ENCODE measurements at regions not wholly inside any gene's neighbourhood (a gene's known extent, or its start where the extent isn't known, plus 50 kb on each side); places are given as distances from the start of the nearest gene placed in this dataset.

- DNase-seq (ENCODE audit: low read depth, low spot score), result no peak
Measured at GRCh38 chr4:123840197-123840596, 443.6 kb downstream of the SPRY1 start.

GRCh38 chr4:123841447-123842121 is 445.0 kb downstream of the SPRY1 start:
- no peak for DNase-seq (ENCODE audit: low read depth, low spot score)

- no peak for DNase-seq (ENCODE audit: low read depth, low spot score)
Measured at GRCh38 chr4:123843137-123843536, 446.5 kb downstream of the SPRY1 start.

- no peak for DNase-seq (ENCODE audit: low read depth, low spot score)
Measured at GRCh38 chr4:123844374-123844773, 447.8 kb downstream of the SPRY1 start.

- DNase-seq (ENCODE audit: low read depth, low spot score), result no peak
Measured at GRCh38 chr4:123846092-123846491, 449.5 kb downstream of the SPRY1 start.

- no peak for DNase-seq (ENCODE audit: low read depth, low spot score)
Measured at GRCh38 chr4:123846561-123846960, 450.0 kb downstream of the SPRY1 start.

GRCh38 chr4:123848606-123849005 is 452.0 kb downstream of the SPRY1 start:
- no peak for DNase-seq (ENCODE audit: low read depth, low spot score)

- no peak for DNase-seq (ENCODE audit: low read depth, low spot score)
Measured at GRCh38 chr4:123849495-123849894, 452.9 kb downstream of the SPRY1 start.

- DNase-seq (ENCODE audit: low read depth, low spot score), result no peak
Measured at GRCh38 chr4:123851521-123851920, 454.9 kb downstream of the SPRY1 start.

GRCh38 chr4:123853651-123854050 is 457.1 kb downstream of the SPRY1 start:
- DNase-seq (ENCODE audit: low read depth, low spot score), result no peak

- DNase-seq (ENCODE audit: low read depth, low spot score), result peak; percentile 26
Measured at GRCh38 chr4:123856689-123857545, 460.3 kb downstream of the SPRY1 start.

- DNase-seq (ENCODE audit: low read depth, low spot score), result no peak
Measured at GRCh38 chr4:123858465-123858864, 461.9 kb downstream of the SPRY1 start.

GRCh38 chr4:123862812-123863211 is 466.2 kb downstream of the SPRY1 start:
- DNase-seq (ENCODE audit: low read depth, low spot score), result no peak

GRCh38 chr4:123866796-123867195 is 470.2 kb downstream of the SPRY1 start:
- no peak for DNase-seq (ENCODE audit: low read depth, low spot score)

GRCh38 chr4:123867910-123868587 is 471.5 kb downstream of the SPRY1 start:
- no peak for DNase-seq (ENCODE audit: low read depth, low spot score)

- DNase-seq (ENCODE audit: low read depth, low spot score), result no peak
Measured at GRCh38 chr4:123869286-123870215, 473.0 kb downstream of the SPRY1 start.

GRCh38 chr4:123870216-123870876 is 473.8 kb downstream of the SPRY1 start:
- DNase-seq (ENCODE audit: low read depth, low spot score), result no peak

GRCh38 chr4:123871341-123871740 is 474.7 kb downstream of the SPRY1 start:
- DNase-seq (ENCODE audit: low read depth, low spot score), result no peak

GRCh38 chr4:123874063-123874462 is 477.5 kb downstream of the SPRY1 start:
- no peak for DNase-seq (ENCODE audit: low read depth, low spot score)

- no peak for DNase-seq (ENCODE audit: low read depth, low spot score)
Measured at GRCh38 chr4:123876143-123876542, 479.5 kb downstream of the SPRY1 start.

- DNase-seq (ENCODE audit: low read depth, low spot score), result no peak
Measured at GRCh38 chr4:123876671-123877101, 480.1 kb downstream of the SPRY1 start.

All from smooth muscle cell of the brain vasculature (primary cell).